GM23338 (cell line): ENCODE measurements at regions not wholly inside any gene's neighbourhood (a gene's known extent, or its start where the extent isn't known, plus 50 kb on each side); places are given as distances from the start of the nearest gene placed in this dataset.

Source experiments
- ATAC-seq: fragments of 200-7000 bp; cut with Tn5 transposase; 3 replicates; pipeline ENCODE4 v1.9.1; 2020
- DNase-seq: peaks from one replicate; pipeline ENCODE4 v3.0.0-alpha.2; 2015; ENCODE audit warnings: low spot score
- H2AFZ ChIP-seq: fragments of 200-600 bp; sonication (generic); 2 replicates; pipeline ENCODE4 v1.8.0; 2016; ENCODE audit warnings: antibody characterized with exemption, mild to moderate bottlenecking, moderate library complexity
- H3F3A ChIP-seq: fragments of 200-600 bp; sonication (generic); replicated peaks from 2 replicates; pipeline ENCODE4 v1.8.0; 2017; ENCODE audit warnings: antibody characterized with exemption, mixed run types, low read depth
- H3K27ac ChIP-seq: fragments of 200-600 bp; sonication (generic); 2 replicates; pipeline ENCODE4 v1.6.1; 2016; ENCODE audit warnings: low read depth
- H3K27me3 ChIP-seq: fragments of 200-600 bp; sonication (generic); 2 replicates; pipeline ENCODE4 v1.8.0; 2016; ENCODE audit warnings: mild to moderate bottlenecking, mixed run types, moderate library complexity; ENCODE audit not compliant: insufficient read depth
- H3K36me3 ChIP-seq: fragments of 200-600 bp; sonication (generic); 2 replicates; pipeline ENCODE4 v1.8.0; 2016; ENCODE audit warnings: mild to moderate bottlenecking; ENCODE audit not compliant: insufficient read depth
- H3K4me1 ChIP-seq: fragments of 200-600 bp; sonication (generic); 2 replicates; pipeline ENCODE4 v1.8.0; 2016; ENCODE audit warnings: mild to moderate bottlenecking, moderate library complexity; ENCODE audit not compliant: insufficient read depth
- H3K4me2 ChIP-seq: fragments of 200-600 bp; sonication (generic); 2 replicates; pipeline ENCODE4 v1.7.1; 2017; ENCODE audit warnings: mixed run types
- H3K4me3 ChIP-seq: fragments of 200-600 bp; sonication (generic); 2 replicates; pipeline ENCODE4 v1.6.1; 2016; ENCODE audit warnings: mixed run types
- H3K79me2 ChIP-seq: fragments of 200-600 bp; sonication (generic); replicated peaks from 2 replicates; pipeline ENCODE4 v1.8.0; 2017; ENCODE audit warnings: mild to moderate bottlenecking; ENCODE audit not compliant: insufficient read depth
- H3K9me2 ChIP-seq: fragments of 200-600 bp; sonication (generic); 2 replicates; pipeline ENCODE4 v1.8.0; 2017; ENCODE audit not compliant: insufficient read depth
- H4K20me1 ChIP-seq: fragments of 200-600 bp; sonication (generic); replicated peaks from 2 replicates; pipeline ENCODE4 v1.8.0; 2017; ENCODE audit warnings: mild to moderate bottlenecking; ENCODE audit not compliant: insufficient read depth
- H3K27ac Mint-ChIP-seq: 2 replicates; pipeline ENCODE4 v1.8.0; 2020; ENCODE audit warnings: inconsistent platforms, mild to moderate bottlenecking, moderate library complexity, mixed read lengths
- H3K27me3 Mint-ChIP-seq: 3 replicates; pipeline ENCODE4 v1.8.0; 2022; ENCODE audit warnings: low read depth, mild to moderate bottlenecking, moderate library complexity, mixed read lengths, inconsistent platforms; ENCODE audit not compliant: insufficient read depth, poor library complexity
- H3K36me3 Mint-ChIP-seq: 3 replicates; pipeline ENCODE4 v1.8.0; 2021; ENCODE audit warnings: low read depth, mild to moderate bottlenecking, inconsistent platforms, moderate library complexity, mixed read lengths
- H3K4me1 Mint-ChIP-seq: 3 replicates; pipeline ENCODE4 v1.8.0; 2020; ENCODE audit warnings: mild to moderate bottlenecking, inconsistent platforms, mixed read lengths
- H3K4me3 Mint-ChIP-seq: 3 replicates; pipeline ENCODE4 v1.8.0; 2021; ENCODE audit warnings: moderate library complexity, mild to moderate bottlenecking, inconsistent platforms, mixed read lengths
- H3K9me3 Mint-ChIP-seq: 3 replicates; pipeline ENCODE4 v1.8.0; 2020; ENCODE audit warnings: moderate library complexity, mild to moderate bottlenecking, inconsistent platforms, mixed read lengths
- CTCF ChIP-seq, 2 experiments: fragments of 200-600 bp in 1 of 2; sonication (generic) in 1 of 2; conservative IDR thresholded peaks; 2 replicates each; pipeline versions ENCODE4 v1.5.1 to v1.6.1; 2016 to 2017; ENCODE audit warnings: antibody characterized with exemption in 2 of 2, low read depth in 2 of 2, mild to moderate bottlenecking in 2 of 2, moderate library complexity in 1 of 2
- EZH2 ChIP-seq: fragments of 200-600 bp; sonication (generic); IDR thresholded peaks from one replicate; pipeline ENCODE4 v1.8.0; 2017; ENCODE audit warnings: antibody characterized with exemption, mild to moderate bottlenecking, low read depth; ENCODE audit not compliant: unreplicated experiment
- JUNB ChIP-seq: IDR thresholded peaks from one replicate; pipeline ENCODE4 v1.6.1; 2016; ENCODE audit warnings: antibody characterized with exemption; ENCODE audit not compliant: unreplicated experiment
- REST ChIP-seq: IDR thresholded peaks from one replicate; pipeline ENCODE4 v1.6.1; 2018; ENCODE audit warnings: antibody characterized with exemption; ENCODE audit not compliant: unreplicated experiment
- ZNF331 ChIP-seq: fragments of 250-450 bp; sonication (Bioruptor Pico); IDR thresholded peaks from 2 replicates; pipeline ENCODE4 v1.5.0; 2020; ENCODE audit warnings: low read depth, mild to moderate bottlenecking, moderate library complexity

GRCh38 chr4:123986268-123986798 is 589.7 kb downstream of the SPRY1 start:
- H3K36me3 ChIP-seq: no peaks in the 10 kb centered on the region
- no peak overlapping the region for H3K4me2 ChIP-seq
- no peak overlapping the region for H3K4me3 ChIP-seq
- H3F3A ChIP-seq: no peaks in the 10 kb centered on the region
- Mint-ChIP-seq H3K36me3 (peaks cover 14% of the 10 kb centered on the region; the same call in 2 of the 3 replicates), H3K4me1 (no peaks in the 10 kb centered on the region), H3K9me3 (peaks cover 16% of the 10 kb centered on the region; the same call in 2 of the 3 replicates), H3K4me3 (no peak overlapping the region), H3K27me3 (no peaks in the 10 kb centered on the region), H3K27ac (no peak overlapping the region)
- no peaks in the 10 kb centered on the region for H4K20me1 ChIP-seq
- no peaks in the 10 kb centered on the region for H3K79me2 ChIP-seq
- no peak for DNase-seq
- no peaks in the 10 kb centered on the region; the same call in 1 of the 2 replicates for H3K9me2 ChIP-seq
- H3K27ac ChIP-seq: no peak overlapping the region
- no peaks in the 10 kb centered on the region for H3K4me1 ChIP-seq
- H3K27me3 ChIP-seq: no peaks in the 10 kb centered on the region
- TF ChIP-seq CTCF (conservative IDR thresholded peaks at IDR 0.05; ENCODE audit: low read depth in 2 of 2): no peak
- no peak for TF ChIP-seq JUNB
- no peak for TF ChIP-seq REST
- ATAC-seq: no peak
- no peak overlapping the region for H2AFZ ChIP-seq

DNA sequence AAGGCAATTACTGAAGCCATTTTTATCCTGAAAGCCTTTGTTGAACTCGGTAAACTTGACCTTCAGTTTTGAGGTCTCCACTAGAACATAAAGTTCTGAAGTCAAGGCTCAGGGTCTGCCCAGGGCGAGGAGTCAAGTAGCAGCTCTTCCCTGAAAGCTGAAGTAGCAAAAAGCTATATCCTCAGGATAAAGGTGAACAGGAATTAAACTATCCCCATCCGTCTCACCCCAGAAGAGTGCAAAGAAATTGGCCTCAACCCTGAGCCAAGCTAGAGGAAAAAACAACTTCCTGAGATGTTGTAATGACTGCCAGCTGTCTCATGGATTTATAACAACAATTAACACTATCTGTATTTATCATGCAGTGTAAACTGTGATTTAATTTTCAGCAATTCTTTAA is 590.8 kb downstream of the SPRY1 start:
- Histone ChIP-seq H3F3A (no peaks in the 10 kb centered on the region), H3K4me2 (no peak overlapping the region), H3K79me2 (no peaks in the 10 kb centered on the region), H2AFZ (no peak overlapping the region), H4K20me1 (no peaks in the 10 kb centered on the region), H3K36me3 (no peaks in the 10 kb centered on the region), H3K27ac (no peak overlapping the region), H3K9me2 (no peaks in the 10 kb centered on the region; the same call in 1 of the 2 replicates), H3K4me1 (no peaks in the 10 kb centered on the region), H3K27me3 (no peaks in the 10 kb centered on the region), H3K4me3 (no peak overlapping the region)
- Mint-ChIP-seq H3K27me3 (no peaks in the 10 kb centered on the region), H3K9me3 (peaks cover 26% of the 10 kb centered on the region), H3K27ac (no peak overlapping the region), H3K36me3 (peaks cover 20% of the 10 kb centered on the region; the same call in 2 of the 3 replicates), H3K4me1 (no peaks in the 10 kb centered on the region), H3K4me3 (no peak overlapping the region)
- ATAC-seq (no peak), DNase-seq (no peak)
- TF ChIP-seq EZH2: no peak
- no peak for TF ChIP-seq ZNF331 (CRISPR knock-in tag)
- no peak for TF ChIP-seq JUNB
